Stimulated activated CD4-positive, alpha-beta T cell treated with anti-CD3 and anti-CD28 coated beads, Interleukin-4, amount 100 ng/mL, for 48 hours (primary cell): ENCODE measurements at regions not wholly inside any gene's neighbourhood (a gene's known extent, or its start where the extent isn't known, plus 50 kb on each side); places are given as distances from the start of the nearest gene placed in this dataset.

Source experiments
- DNase-seq, 2 donors: peaks; one replicate each; pipeline ENCODE4 v3.0.0-alpha.2; 2020; ENCODE audit warnings: low read depth in 2 of 2

GRCh38 chr3:168889666-168890065, 773.8 kb downstream of the MECOM start:
- DNase-seq: no peak

DNA sequence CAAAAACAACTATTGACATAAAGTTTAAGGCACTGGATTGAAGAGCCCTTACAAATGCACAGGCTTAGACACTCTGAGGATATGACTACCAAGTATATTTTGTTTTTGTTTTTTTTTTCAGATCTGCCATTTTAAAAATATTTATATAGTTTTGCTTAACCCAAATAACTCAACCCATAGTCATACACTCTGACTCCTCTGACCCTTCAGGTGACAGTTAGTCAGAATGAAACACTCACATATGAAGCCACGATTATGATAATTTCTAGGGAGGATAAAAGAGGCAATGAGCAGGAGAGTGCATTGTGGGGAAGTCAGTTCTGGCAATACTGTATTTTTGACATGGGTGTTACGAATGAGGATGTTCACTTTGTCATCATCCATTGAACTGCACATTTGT, 774.7 kb downstream of the MECOM start:
- DNase-seq: no peak

- DNase-seq: no peak
Observed at GRCh38 chr3:168885028-168885427, 778.5 kb downstream of the MECOM start.

DNA sequence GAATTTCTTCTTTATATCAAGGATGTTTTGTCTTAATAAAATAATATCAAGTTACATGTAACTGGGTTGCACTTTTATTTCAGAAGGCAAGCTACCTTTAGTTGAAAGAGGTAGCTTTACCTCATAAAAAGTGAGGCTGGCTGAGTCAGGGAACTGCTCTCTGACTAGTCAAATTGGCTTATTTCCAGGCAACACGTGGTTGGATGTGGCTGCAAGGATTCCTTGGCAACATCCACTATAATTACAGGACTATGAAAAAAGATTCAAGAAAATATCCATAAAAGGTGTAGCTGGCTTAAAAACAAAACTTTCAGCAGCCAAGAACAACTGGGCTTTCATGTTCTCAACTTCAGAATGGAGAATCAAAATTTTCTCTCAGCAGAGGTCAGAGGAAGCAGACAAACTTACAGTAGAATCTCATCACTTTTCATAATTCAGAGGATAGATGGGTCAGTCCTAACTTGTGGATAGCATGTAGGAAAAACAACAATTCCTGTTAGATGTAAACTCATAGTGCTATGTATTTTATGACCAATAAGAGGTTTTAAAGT, 779.1 kb downstream of the MECOM start:
- DNase-seq: no peak

- DNase-seq: no peak
Observed at GRCh38 chr3:168883145-168883544, 780.4 kb downstream of the MECOM start.

DNA sequence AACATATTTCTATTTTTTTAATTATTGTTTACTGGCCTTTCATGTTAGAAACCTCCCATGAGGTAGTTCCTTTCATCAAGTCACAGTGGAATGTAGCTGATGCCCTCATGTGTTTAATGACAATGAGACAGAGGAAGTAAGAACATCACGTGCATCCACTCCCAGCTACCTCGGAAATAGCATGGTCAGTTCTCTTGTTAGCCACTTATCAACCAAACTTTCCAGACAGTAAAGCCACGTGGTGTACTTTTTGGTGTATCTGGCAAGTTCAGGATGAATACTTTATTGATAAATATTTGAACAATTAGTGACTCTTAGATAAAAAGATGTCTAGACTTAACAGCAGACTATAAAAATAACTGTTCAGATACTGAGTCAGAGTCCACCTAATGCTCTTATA, 781.7 kb downstream of the MECOM start:
- no peak for DNase-seq

DNA sequence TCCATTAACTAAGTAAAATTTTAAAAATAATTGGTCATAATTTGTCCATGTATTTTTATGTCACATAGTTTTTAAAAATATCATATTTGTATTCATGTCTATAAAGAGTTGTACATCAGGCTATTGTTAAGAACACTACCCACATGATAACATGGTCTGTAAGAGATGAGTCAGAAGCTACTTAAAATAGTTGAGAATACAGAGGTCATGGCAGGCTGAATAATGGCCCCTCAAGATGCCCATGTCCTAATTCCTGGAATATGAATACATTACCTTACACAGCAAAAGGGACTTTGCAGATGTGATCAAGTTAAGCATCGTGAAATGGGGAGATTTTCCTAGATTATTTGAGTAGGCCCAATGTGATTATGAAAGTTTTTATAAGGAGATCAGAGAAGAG, 782.9 kb upstream of the GOLIM4 start:
- DNase-seq: no peak

DNA sequence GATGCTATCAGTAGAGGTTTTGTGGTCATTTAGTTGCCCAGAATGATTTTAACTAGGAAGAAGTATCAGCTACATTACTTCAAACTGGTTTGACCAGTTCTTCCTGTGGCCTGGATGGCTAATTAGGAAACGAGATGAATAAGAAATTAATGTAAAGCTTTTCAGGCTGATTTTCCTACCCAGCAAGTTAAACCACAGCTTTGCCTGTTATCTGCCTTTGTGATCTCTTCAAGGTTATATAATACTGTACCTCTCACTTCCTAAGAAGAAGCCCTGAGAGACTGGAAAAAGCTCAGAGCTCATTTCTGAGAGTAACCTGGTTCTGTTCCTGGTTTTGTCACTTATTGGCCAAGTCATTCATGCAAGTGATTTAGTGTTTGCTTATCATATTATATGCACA, 782.2 kb upstream of the GOLIM4 start:
- no peak for DNase-seq

- DNase-seq: no peak
Observed at GRCh38 chr3:168876346-168877035, 780.8 kb upstream of the GOLIM4 start.

DNA sequence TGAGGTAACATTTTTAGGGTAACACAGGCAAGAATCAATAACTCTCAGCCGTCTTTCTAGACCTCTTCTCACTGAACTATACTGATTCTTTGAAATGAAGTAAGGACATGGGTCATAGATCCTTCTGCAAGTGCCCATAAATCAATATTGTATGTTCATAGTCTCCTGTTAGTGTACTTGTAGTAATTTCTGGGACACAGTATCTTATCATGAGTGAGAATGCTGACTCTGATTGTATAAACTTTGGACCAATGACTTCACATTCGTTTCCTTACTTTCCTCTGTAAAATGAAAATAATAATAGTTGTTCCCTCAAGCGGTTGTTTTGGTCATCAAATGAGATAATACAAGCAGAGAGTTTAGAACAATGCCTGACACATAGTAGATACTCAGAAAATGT, 777.1 kb upstream of the GOLIM4 start:
- DNase-seq: no peak

GRCh38 chr3:168870892-168871291, 775.2 kb upstream of the GOLIM4 start:
- no peak for DNase-seq

DNA sequence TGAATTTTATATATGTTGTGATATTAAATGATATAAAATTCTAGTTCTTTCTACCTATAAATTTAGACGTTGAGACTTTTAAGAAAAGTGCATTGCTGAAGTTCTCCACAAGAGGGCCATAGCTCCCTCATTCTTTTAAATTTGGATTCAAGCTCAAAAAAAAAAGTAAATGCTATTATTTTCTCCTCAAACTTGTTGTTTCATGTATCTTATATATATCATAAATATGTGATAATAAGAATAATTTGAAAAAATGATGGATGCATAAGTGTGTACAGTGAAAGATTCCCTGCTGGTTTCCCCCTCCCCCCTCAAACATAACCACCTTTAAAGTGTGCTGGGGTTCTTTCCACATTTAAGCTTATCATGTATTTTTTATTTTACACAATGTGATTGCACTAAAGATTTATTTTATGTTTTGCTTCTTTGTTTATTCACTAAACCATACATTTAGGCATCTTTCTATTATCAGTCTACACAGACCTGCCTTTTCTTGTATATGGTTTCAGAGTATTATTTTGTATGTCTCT, 769.4 kb upstream of the GOLIM4 start:
- DNase-seq: no peak

DNA sequence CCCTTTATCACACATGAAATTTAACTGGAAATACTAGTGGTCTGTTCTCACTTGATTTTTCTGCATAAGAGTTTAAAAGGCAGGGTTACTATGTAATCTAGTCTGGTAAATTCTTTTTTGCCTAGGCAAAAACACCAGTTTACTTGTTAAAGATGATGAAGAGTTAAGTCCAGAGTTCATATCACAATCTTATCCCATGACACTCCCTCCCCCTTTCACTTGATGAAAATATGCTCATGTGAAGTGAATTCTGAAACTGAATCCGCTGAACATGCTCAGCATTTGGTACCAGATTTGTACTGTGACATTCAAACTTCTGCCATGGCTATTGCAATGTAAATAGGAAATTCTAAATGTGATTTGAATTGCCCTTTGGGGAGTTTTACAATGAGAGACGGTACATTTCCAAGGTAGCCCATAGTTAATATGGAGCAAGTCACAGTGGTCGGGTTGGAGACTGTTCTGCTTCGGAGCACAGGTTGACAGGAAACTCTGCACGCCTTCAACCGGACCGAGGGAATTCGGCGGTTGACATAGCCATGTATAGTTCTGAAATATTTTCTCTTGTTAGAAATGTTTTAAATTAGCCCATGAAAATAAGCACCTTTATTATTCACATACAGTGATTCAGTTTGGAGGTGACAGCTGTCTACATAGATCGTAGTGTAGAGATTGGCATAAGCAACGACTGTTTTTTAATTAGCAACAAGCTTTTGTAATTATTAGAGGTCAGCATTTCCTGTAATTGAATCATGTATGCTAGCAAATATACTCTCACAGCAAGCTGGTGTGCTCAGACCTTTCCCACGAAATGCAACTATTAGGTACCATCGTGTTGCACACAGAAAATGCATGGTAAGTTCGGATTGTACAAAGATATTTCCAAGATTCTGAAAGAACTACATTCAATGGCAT, 768.6 kb upstream of the GOLIM4 start:
- no peak for DNase-seq

DNA sequence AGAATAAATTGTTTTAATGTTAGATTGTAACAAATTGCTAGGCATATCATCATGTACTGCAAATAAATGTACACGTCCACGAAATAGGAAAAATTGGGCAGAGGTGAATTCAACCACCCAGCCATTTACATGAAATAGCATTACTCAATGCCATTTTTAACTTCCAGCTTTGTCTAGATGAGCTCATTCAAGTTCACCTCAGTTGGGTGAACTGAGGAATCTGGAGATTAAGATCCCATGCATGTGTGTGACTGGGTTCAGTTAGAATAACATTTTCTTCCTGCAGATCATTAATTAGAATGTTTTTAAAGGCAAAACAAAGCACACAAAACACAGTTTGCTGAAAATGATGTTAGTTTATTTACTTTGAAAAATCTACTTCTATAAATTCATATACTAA, 767.8 kb upstream of the GOLIM4 start:
- DNase-seq: no peak

DNA sequence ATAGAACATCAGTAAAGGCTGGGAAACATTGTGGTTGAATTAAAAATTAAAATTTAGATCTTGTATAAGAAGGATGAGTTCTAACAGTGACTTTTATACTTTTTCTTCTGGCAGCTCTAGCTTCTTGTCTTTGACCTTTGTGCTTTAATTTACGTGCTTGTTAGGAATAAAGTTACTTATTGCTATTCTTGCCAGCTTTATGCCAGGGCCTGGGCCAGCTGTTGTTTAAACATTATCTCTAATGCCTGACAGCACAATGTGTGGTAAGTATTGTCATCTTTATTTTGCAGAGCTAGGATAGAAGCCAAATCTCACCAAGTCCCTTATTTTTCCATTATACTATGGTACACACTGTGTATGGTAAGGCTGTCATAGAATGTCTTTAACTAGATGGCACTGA, 766.7 kb upstream of the GOLIM4 start:
- DNase-seq: no peak

- no peak for DNase-seq
Observed at GRCh38 chr3:168860592-168860991, 764.9 kb upstream of the GOLIM4 start.

GRCh38 chr3:168860028-168860427, 764.3 kb upstream of the GOLIM4 start:
- no peak for DNase-seq

DNA sequence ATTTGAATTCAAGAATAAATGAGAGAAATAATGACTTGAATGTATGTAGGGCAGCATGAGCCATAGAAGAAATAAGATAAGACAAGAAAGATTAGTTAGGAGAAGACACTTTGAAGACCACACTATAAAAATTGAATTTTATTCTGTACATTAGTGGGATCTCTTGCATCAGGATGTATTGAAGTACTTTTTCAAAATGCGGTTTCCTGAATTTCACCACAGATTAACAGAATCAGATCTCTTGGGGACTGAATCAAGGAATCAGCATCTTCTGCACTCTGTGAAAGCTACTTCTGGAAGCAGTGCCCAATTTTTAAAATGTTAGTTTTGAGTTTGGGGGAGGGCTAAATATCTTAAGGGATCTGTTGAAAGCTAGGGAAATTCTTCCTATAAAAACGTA, 763.9 kb upstream of the GOLIM4 start:
- no peak for DNase-seq

DNA sequence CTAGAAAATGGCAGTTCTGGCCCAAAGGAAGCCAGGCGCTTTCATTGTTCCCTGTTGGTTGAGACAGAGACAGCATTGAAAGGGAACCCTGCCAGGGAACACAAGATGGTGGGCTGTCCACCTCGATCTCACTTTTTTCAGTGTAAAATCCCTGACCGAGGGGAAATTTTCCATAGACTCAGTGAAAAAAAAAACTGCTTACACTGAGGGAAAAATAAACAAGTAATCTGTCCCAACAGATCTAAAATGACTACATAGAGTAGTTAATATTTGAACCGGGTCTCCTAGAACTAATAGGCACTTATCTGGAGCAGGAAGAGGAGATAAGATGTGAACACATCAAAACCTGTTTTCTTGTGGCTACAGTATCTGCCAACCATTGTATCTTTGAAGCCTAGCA, 763.4 kb upstream of the GOLIM4 start:
- DNase-seq: no peak

GRCh38 chr3:168858327-168858726, 762.6 kb upstream of the GOLIM4 start:
- no peak for DNase-seq

DNA sequence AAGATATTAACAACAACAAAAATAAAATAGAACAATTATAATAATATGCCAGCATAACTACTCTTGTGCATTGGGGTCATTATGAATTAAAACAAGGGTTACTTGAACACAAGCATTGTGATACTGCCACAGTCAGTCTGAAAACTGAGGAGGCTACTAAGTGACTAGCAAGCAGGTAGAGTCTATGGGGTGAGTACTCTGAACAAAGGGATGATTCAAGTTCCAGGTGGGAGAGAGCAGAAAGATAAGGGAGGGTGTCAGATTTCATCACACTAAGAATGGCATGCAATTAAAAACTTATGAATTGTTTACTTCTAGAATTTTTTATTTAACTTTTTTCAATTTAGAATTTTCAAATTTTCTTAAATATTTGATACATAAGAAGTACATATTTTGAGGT, 754.4 kb upstream of the GOLIM4 start:
- no peak for DNase-seq

DNA sequence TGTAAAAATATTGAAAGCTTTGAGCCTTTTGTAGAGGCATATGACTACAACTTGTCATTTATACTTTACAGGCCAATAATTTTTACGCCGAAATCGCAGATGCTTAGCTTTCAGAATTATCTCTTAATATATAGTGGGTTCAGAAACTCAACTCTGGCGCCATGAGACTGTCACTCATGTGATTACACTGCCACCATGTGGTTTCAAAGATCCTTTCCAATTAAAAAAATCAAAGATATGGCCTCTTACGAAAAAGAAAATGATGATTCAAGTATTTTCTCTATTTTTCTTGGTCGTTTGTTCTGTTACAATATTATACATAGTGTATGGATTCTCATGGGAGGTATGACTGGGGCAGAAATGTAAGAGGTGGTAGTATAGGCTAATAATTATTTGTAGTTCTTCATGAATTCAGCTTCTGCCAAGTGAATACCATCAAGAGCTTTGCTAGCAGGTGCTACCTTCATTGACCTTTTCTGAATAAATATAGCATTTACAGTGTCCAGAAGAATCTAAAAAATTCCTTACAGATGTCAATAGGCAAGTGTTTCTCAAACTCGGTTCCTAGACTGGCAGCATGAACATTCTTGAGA, 751.7 kb upstream of the GOLIM4 start:
- no peak for DNase-seq
